GM19467 (cell line): ENCODE measurements at regions not wholly inside any gene's neighbourhood (a gene's known extent, or its start where the extent isn't known, plus 50 kb on each side); places are given as distances from the start of the nearest gene placed in this dataset.
"Not testable (repeated sequence)": the region's sequence is repeated elsewhere in the genome, so short reads cannot be mapped to it uniquely, and the experiment has no call there.

Source experiments
- ATAC-seq: cut with Tn5 transposase; IDR thresholded peaks from one replicate; pipeline ENCODE4 v1.9.1; 2021; ENCODE audit warnings: mild to moderate bottlenecking, moderate library complexity; ENCODE audit not compliant: unreplicated experiment

DNA sequence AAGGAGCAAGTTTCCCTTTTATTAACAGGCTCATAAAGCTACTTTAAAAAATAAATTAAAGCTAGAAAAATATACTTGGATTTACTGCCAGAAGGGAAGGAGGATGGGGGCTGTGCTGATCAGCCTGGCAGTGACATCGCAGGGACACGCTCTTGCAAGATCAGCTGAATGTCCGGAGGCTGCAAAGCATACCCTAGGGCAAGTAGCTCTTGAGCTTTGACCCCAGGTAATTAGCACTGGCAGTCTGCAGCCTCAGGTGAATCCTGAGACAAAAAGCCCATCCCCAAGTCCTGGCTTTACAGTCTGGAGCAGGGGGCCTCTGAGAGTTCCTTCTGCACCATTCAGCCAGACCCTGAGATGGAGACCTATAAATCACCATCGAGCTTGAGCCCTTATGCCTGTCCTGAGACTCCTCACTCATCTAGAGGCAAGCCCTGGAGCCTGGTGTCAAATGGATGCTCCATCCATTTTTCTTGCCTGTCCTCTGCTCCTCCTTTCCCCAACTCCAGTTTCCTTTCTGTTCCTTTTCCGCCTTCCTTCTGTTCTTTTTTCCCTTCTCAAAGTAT is 131.7 kb downstream of the TMEM114 start:
- no peak for ATAC-seq

DNA sequence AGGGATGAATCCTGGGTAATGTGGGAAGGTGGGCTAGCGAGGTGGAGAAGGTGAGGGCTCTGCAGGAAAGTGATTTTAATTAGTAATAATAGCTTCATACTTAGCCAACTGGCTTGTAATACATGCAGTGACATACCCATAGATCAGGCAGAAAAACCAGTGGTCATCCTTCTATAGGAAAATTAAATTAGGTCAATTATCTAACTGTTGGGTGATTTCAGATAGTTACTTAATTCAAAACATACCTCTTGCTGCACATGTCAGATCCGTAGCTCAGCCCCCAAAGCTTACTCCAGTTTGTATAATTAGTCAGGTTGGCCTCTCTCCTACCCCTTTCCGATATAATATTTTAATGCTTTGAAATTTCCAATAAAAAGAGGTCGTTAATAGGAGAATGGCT is 137.0 kb downstream of the TMEM114 start:
- ATAC-seq = no peak

DNA sequence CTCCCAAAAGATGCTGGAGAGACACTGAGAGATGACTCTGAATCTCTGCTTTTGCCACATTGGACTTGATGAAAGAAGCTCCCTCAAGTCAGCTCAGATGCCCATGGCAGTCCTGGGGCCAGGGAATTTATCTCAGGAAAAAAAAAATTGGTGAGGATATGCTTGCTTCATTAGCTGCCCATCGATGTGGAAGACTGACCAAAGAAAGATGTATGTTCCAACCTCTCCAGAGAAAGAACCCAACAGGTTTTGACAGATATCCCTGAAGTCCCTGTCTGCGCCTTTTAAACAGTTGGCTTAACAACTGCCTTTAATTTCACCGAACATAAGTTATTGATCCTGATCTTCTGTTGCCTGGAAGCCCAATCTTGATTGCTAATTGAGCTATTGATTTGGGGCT is 137.4 kb downstream of the TMEM114 start:
- ATAC-seq = no peak

DNA sequence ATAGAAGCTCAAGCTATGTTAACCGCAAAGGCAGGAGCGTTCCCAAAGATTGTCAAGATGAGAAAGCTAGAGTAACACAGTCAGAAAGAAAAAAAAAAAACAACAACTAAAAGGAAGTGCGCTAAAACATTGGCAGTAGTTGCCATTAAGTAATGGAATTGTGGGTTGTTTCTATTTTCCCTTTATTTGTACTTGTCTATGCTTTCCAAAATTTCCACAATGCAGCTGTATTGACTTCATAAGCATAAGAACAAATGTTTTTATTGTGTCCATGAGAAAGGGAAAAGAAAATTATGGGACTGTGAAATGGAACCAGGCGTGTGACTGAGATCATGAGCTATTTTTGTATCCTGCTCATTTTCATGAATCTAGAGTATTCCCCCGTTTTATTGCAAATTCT is 153.4 kb downstream of the TMEM114 start:
- ATAC-seq = no peak

DNA sequence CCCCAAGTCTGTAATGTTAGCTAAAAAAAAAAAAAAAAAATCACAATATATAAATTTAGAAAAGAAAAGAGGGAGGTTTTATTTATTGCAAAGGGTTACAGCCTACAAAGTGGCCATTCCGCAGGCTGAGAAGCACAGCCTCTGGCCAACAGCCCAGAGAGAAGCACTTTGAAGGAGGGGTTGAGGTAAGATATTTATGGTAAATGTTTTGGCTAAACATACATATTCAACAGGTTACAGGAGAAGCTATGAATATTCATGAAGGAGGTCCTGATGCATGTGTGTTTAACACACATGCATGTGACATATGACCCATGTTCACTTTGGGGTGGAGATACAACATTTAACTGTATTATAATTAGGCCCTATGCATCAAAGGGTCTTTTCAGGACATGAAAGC is 158.5 kb downstream of the TMEM114 start:
- ATAC-seq = no peak

DNA sequence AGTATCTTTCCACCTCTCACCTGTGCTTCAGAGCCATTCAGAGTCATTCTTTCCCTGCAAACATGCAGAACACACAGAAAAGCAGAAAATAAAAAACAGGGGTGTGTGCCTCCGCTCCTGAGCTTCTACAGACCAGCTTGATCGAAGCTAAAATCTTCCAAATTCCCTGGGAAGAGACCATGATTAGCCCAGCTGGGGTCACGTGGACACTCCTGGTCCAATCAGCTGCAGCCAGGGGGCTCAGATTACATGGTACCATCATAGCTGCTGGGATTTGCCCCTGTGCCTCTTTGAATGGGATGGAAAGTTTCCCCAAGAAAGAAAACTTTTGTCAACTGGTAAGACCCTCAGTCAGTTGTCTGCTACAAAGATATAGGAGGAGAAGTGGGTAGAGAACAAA is 159.9 kb downstream of the TMEM114 start:
- ATAC-seq = no peak

DNA sequence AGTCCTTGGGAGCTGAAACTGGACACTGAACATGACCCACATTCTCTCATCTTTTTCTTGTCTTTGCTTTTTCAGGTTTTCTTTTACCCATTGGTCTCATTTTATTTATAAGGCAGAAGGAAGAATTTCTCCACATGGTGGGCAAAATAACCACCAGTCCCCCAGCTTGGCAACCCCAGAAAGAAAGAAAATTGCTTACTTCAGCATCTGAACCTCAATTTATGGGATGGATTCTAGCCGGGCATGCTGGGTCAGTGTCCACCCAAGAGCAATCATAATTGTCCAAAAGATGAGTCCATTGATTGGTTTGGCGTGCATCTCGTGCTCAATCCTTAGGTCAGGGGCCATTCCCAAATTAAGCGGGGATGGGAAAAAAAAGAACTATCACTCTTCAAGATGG is 163.7 kb downstream of the TMEM114 start:
- ATAC-seq = no peak

DNA sequence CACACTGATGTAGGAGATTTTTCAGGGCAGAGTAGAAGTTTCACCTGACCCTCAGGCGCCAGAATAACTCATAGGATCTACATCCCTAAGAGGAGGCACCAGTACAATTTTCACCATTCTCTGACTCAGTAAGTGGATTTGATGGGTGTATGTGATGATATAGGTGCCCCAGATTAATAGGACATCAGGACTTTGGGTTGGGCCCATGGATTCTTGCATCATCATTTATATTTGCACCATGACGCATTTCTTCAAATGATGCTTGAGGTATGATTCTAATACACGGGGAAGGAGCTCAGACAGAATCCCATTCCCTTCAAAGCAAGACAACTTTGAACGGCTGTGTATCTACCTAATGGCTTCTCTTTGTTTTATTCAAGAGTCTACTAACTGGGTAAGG is 173.2 kb downstream of the TMEM114 start:
- ATAC-seq = no peak

DNA sequence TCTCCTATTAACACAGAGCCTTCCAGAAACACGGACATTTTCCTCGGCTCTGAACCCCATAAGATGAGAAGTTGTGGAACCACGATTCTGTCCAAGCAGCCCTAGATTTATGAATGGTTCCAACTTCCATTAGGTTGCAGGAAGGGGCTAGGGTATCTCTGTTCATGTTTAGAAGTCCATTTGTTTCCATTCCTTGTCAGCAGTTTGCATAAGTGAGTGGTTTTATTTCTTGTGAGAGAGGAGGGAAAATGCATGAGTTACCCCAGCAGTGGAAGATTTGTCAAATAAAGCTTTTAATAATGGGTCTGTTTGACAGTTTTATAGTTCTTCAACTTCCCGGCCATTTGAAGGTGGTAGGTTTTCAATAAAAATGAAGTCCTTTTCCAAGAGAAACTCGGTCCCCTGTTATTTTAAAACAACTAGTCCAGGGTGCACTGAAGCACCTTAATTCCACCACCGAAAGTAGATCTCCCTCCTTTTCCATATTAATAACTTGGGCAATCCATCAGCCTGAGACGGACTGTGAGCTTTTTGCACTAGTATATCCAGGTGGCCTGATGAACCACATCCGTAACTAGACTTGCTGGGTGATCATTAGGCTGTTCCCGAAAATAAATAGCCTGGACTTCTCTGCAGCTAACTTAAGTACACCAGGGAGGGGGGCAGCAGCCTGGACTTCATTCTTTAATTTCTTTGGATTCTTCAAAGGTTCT is 181.3 kb downstream of the TMEM114 start:
- no peak for ATAC-seq

DNA sequence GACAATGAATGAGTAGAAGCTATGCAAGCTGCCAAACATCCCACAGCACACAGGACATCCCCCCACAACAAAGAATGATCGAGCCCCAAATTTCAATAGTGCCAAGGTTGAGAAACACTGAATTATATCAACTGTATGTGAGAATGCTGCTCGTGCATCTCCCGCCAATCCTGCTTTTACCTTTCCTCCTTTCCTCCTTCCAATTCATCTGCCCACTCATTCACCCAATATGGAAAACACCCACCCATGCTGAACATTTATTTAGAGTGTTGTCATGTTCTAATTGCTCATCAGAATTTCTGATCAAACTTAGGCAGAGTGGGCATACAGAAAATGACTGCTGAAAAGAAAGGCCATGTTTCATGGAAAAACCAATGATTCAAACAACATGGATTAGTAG is 183.0 kb downstream of the TMEM114 start:
- ATAC-seq = no peak

DNA sequence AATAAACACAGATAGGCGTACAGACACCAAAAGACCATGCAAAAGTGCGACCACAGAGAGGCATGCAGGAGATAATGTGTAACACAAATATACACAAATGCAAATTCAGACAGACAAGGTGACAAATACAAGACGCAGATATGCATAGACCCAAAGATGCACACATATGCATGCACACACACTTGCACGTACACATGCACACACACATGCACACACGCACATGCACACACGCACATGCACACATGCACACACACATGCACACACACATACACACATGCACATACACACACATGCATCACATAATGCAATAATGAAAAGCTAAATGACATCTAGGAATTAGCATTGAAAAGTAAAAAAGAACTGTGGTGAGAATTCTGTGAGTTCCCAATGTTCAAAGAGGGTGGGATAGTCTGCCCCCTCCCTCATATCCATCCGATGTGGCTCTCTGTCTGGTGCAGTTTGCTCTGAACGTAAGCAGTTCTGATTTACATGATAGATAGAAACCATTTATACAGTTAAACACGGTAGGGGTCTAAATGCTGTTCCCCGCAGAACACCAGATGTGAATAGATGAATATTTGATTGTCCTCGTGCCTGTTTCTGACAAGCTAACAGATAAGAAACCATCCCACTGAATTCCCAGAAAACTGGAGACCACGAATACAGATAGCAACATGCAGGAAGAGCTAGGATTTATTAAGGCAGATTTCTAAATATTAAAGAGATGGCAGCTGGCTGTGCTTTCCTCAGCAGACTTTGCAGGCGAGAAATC is 186.1 kb downstream of the TMEM114 start:
- ATAC-seq = no peak

DNA sequence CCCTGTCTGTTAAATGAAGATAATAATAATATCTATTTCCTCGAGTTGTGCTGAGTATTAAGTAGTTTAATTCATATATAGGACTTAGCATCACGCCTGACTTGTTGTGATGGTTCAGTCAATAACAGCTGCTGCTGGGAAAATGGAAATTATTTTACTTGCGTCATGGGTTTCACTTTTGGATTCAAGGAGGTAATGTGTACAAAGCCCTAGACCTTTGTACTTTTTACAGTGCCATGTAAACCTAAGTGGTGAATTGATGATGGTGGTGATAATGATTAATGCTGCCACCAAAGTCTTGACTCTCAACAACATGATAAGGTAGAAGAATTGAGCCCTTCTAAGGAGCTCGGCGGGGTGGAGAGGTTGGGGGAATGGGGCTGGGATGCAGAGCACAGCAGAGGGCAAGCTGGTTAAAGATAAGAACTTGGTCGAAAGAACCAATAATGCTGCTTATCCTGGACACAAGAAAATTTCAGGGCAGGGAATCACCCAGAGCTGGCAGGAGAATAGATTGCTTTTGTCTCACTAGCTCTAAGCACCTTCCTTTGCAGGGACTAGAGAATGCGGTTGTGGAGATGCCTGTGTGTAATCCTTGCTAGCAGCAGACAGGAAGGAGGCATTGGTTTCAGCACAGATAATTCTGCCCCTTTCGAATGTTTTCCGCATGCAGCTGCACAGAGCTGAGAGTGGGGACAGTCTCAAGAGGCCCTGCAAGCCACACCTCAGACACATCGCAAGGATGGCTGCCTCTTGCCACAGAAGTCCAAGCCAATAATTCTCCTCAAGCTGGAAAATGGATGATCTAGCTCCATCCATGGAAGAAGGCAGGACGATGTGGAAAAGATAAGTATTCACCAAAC is 187.1 kb downstream of the TMEM114 start:
- ATAC-seq = no peak

DNA sequence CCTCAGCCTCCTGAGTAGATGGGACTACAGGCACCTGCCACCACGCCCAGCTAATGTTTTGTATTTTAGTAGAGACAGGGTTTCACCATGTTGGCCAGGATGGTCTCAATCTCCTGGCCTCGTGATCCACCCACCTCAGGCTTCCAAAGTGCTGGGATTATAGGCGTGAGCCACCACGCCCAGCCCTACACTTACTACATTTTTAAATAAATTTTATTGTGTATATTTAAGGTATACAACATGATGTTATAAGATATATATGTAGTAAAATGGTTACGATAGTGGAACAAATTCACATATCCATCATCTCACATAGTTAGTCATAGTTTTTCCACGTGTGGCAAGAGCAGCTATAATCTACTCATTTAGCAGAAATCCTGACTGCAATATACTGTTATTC is 189.6 kb downstream of the TMEM114 start:
- ATAC-seq = not testable (repeated sequence)

DNA sequence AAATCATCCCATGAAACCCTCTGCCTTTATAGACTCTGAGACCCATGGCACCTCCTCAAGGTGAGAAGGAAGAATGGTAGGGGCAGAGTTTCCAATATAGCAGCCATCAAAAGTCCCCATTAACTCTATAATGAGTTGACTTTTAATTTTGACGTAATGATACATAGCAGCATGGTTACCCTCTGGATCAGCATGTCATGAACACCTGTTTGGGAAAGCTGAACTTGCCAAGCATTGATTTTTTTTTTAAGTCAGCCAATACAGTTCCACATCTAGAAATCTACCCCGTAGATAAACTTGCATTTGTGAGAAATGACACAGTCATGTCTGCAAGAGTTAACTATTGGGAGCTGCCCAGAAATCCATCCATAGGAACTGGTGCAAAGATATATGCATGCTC is 191.8 kb downstream of the TMEM114 start:
- no peak for ATAC-seq

DNA sequence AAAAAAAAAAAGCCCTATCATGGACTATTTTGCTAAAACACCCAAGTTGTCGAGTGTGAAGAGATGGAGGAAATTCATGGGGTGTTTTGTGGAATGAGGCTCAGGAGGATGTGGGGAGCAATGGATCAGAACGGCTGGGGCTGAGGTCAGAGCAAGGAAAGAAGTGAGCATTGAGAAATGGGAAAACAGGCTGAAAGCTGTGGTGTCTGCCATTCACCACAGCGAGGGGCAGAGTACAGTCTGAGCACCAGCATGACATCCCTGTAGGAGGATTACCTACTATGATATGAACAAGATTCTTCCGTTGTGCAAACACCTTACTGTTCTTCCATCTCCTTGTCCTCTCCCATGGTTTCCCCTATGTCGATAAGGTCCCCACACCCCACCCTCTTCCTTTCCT is 193.1 kb downstream of the TMEM114 start:
- ATAC-seq = no peak

DNA sequence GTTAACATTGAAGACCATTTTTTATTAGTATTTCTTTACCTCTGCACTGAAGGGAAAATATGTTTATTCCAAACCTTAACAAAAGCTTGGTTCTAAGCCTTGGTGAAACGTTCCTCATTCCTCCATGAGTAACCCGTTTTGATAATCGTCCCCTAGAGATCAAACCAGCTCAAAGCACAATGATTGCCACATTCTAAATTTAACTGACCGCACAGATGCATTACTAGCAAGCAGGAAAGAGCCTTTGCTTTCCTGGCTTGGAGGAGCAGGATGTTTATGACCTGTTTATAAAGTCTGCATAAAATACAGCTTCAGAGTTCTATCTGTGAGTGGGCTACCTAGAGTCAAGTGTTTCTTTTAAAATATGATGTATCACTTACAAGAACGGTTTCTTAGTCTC is 193.8 kb downstream of the TMEM114 start:
- ATAC-seq = no peak

DNA sequence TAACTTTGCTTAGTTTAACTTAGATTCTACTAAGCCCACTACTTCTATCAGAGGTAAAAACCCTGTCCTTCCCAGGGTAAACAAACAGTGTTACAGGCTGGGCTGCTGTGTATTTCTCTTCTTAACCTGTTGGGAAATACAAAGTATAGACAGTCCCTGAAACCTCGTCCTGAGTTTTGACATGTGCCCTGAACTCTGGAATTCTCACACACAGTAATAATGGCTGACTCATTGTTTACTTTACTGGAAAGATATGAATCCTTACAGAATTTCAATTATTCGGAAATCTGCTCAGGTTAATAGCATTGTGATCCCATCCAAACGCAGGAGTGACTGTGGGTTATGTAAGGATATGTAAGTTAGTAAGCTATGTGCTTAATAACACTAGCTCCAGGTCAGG is 199.1 kb downstream of the TMEM114 start:
- ATAC-seq = no peak

DNA sequence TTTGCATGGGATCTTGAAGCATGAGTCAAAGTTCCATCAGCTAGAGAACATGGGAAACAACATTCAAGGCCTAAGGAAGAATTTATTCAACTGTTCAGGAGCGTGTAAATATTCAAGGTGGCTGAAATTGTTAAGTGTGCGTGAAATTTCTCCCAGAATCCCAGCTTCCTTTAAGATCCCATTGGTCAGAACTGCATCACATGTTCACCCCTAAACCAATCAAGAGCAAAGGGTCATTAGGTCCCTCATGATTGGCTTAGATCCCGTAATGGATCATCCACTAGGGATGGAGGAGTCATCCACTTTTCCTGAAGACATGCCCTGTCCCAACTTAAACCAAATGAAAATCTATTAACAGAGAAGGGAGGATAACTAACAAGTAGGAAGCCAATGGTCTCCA is 201.6 kb downstream of the TMEM114 start:
- no peak for ATAC-seq

DNA sequence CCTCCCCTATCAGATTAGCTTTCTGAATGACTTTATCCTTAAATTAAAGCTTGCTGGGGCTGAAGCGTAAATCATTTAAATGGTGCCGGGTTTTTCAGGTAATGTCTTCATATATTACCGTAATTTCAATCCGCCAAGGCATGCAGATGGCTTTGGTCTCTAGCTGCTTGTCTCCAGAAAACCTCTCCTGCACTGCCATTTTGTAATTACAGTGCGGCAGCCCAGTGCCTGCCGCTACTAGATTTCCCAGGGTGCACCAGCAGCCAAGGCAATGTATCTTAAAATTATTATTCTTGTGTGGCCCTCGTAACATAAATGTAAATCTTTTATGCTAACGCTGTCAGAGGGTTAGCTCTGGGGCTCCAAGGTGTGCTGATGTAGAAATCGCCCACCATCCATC is 208.5 kb downstream of the TMEM114 start:
- ATAC-seq = no peak

DNA sequence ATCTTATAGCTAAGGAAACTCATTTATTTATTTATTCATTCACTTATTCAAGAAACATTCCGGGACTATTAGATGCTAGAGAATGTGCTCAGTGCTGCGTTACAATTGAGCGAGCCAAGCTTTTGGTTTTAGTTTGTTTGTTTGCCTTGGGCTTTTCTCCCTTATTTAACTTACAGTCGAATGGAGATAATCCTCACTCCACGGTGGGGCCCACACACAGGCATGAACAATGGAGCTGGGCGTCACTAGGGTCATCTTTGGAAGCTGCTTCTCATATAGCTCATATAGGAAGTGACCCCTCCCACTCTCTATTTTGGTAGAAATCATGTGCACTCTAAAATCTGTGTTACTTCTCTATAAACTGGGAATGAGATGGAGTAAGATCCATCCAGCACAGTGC is 210.0 kb downstream of the TMEM114 start:
- no peak for ATAC-seq

DNA sequence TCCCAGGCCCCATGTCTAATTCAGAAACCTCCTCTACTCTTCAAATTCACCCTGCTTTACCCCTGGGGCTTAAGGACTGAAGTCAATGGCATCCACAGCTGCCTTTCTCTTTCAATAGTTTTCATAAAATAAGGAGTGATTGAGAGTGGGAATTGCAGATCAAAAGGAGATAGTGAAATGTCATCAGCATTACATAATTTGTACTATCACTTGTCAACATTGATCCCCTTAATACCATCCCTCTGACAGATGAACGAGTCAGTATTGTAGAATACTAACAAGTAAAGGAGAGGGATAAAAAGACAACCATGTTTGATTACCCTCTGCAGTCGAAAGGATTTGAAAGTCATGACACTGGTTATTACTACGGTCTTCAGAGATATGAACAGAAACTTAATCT is 212.4 kb downstream of the TMEM114 start:
- ATAC-seq = no peak
